Calu3 (cell line): ENCODE measurements at regions not wholly inside any gene's neighbourhood (a gene's known extent, or its start where the extent isn't known, plus 50 kb on each side); places are given as distances from the start of the nearest gene placed in this dataset.

Experiments used
- BruUV-seq: library from RNA; stranded (reverse); fragments of 400-500 nt; replicated peaks from 2 replicates; lab custom pipeline; 2021; lab: Mats Ljungman, UMichigan
- CTCF ChIA-PET: fragments of 300-600 bp; sonication (Branson Sonifier 250); formaldehyde crosslinking; loops from one replicate; lab custom pipeline; 2022; ENCODE audit warnings: antibody characterized with exemption; lab: Charles Lee
- DNase-seq: peaks from one replicate; pipeline ENCODE4 v3.0.0; 2022
- H3K27ac Mint-ChIP-seq: one replicate; pipeline ENCODE4 v1.8.0; 2022; ENCODE audit warnings: mixed read lengths; ENCODE audit not compliant: unreplicated experiment
- H3K27me3 Mint-ChIP-seq: one replicate; pipeline ENCODE4 v1.8.0; 2022; ENCODE audit warnings: mixed read lengths; ENCODE audit not compliant: unreplicated experiment
- H3K36me3 Mint-ChIP-seq: one replicate; pipeline ENCODE4 v1.8.0; 2022; ENCODE audit warnings: mild to moderate bottlenecking, moderate library complexity, mixed read lengths; ENCODE audit not compliant: insufficient read depth, unreplicated experiment
- H3K4me1 Mint-ChIP-seq: one replicate; pipeline ENCODE4 v1.8.0; 2022; ENCODE audit warnings: mild to moderate bottlenecking, low read depth, mixed read lengths; ENCODE audit not compliant: unreplicated experiment
- H3K4me3 Mint-ChIP-seq: one replicate; pipeline ENCODE4 v1.8.0; 2022; ENCODE audit warnings: mild to moderate bottlenecking, low read depth, moderate library complexity, mixed read lengths; ENCODE audit not compliant: unreplicated experiment
- H3K9me3 Mint-ChIP-seq: one replicate; pipeline ENCODE4 v1.8.0; 2022; ENCODE audit warnings: low read depth, mixed read lengths; ENCODE audit not compliant: unreplicated experiment
- intact Hi-C: fragments of 100-400 bp; cut with micrococcal nuclease; formaldehyde crosslinking; loops from one replicate; pipeline ENCODE4 v1.10.0; 2022; ENCODE audit not compliant: unreplicated experiment
- TF ChIP-seq, protein P1 (sequence below): fragments of 200-600 bp; IDR thresholded peaks from one replicate; pipeline ENCODE4 v1.8.0; 2022; ENCODE audit warnings: antibody characterized with exemption; ENCODE audit not compliant: unreplicated experiment

- intact Hi-C loops = loop anchor here (10.0 kb wide), 1 partner anchor 761 kb away; no protein-coding TSS in a partner anchor
- BruUV-seq = no TSS peak
- peaks cover 2% of the 10 kb centered on the region for H3K9me3 Mint-ChIP-seq
- H3K36me3 Mint-ChIP-seq = no peaks in the 10 kb centered on the region
- peaks cover 58% of the 10 kb centered on the region for H3K27me3 Mint-ChIP-seq
- H3K4me3 Mint-ChIP-seq = no peak overlapping the region
- CTCF ChIA-PET = interaction anchor here (0.6 to 2.8 kb wide), 2 partner anchors 12 to 145 kb away, joined by 6 to 12 read pairs; no protein-coding TSS in a partner anchor
- no peak overlapping the region for H3K27ac Mint-ChIP-seq
- TF ChIP-seq, protein P1, sequence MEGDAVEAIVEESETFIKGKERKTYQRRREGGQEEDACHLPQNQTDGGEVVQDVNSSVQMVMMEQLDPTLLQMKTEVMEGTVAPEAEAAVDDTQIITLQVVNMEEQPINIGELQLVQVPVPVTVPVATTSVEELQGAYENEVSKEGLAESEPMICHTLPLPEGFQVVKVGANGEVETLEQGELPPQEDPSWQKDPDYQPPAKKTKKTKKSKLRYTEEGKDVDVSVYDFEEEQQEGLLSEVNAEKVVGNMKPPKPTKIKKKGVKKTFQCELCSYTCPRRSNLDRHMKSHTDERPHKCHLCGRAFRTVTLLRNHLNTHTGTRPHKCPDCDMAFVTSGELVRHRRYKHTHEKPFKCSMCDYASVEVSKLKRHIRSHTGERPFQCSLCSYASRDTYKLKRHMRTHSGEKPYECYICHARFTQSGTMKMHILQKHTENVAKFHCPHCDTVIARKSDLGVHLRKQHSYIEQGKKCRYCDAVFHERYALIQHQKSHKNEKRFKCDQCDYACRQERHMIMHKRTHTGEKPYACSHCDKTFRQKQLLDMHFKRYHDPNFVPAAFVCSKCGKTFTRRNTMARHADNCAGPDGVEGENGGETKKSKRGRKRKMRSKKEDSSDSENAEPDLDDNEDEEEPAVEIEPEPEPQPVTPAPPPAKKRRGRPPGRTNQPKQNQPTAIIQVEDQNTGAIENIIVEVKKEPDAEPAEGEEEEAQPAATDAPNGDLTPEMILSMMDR = no peak
- no peaks in the 10 kb centered on the region for H3K4me1 Mint-ChIP-seq
- no peak for DNase-seq
Observed at GRCh38 chr18:48473816-48474215, 64.6 kb upstream of the ZBTB7C start.

DNA sequence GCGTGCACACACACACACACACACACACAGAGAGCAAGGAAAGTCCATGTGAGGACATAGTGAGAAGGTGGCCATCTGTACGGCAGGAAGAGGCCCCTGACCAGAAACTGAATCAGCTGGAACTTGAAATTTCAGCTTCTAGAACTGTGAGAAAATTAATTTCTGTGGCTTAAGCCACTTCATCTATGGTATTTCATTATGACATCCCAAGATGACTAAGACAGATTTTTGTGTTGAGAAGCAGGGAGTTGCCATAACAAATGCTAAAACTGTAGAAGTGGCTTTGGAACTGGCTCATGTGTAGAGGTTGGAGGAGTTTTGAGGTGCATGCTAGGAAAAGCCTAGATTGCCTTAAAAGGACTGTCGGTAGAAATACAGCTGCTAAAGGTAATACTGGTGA is 63.4 kb upstream of the ZBTB7C start:
- CTCF ChIA-PET = no interaction called here
- Mint-ChIP-seq H3K9me3 (peaks cover under 1% of the 10 kb centered on the region), H3K36me3 (no peaks in the 10 kb centered on the region), H3K27me3 (peaks cover 69% of the 10 kb centered on the region), H3K4me1 (no peaks in the 10 kb centered on the region), H3K27ac (no peak overlapping the region), H3K4me3 (no peak overlapping the region)
- TF ChIP-seq, protein P1 = no peak
- BruUV-seq = no TSS peak
- intact Hi-C loops = loop anchor here (10.0 kb wide), 1 partner anchor 762 kb away; no protein-coding TSS in a partner anchor
- no peak for DNase-seq

GRCh38 chr18:48470484-48471180 is 61.4 kb upstream of the ZBTB7C start:
- Mint-ChIP-seq H3K36me3 (no peaks in the 10 kb centered on the region), H3K9me3 (no peaks in the 10 kb centered on the region), H3K27me3 (peaks cover 83% of the 10 kb centered on the region), H3K27ac (no peak overlapping the region), H3K4me1 (no peaks in the 10 kb centered on the region), H3K4me3 (no peak overlapping the region)
- BruUV-seq = no TSS peak
- DNase-seq = no peak
- TF ChIP-seq, protein P1 = no peak
- CTCF ChIA-PET = no interaction called here
- intact Hi-C loops = loop anchor here (10.0 kb wide), 1 partner anchor 764 kb away; no protein-coding TSS in a partner anchor

- intact Hi-C loops = loop anchor here (5.0 to 10.0 kb wide), 2 partner anchors 436 to 533 kb away; partner anchors contain the start of gene SMAD2
- H3K9me3 Mint-ChIP-seq = no peaks in the 10 kb centered on the region
- H3K27me3 Mint-ChIP-seq = peaks cover 76% of the 10 kb centered on the region
- no TSS peak for BruUV-seq
- TF ChIP-seq, protein P1 = no peak
- H3K4me3 Mint-ChIP-seq = no peak overlapping the region
- DNase-seq = no peak
- H3K27ac Mint-ChIP-seq = no peak overlapping the region
- no peaks in the 10 kb centered on the region for H3K4me1 Mint-ChIP-seq
- no peaks in the 10 kb centered on the region for H3K36me3 Mint-ChIP-seq
- CTCF ChIA-PET = interaction anchor here (1.6 kb wide), 1 partner anchor 23 kb away, joined by 13 read pairs; no protein-coding TSS in a partner anchor
Observed at GRCh38 chr18:48468151-48468550, 59.0 kb upstream of the ZBTB7C start.
